ENCODE measurements at regions not wholly inside any gene's neighbourhood (a gene's known extent, or its start where the extent isn't known, plus 50 kb on each side); places are given as distances from the start of the nearest gene placed in this dataset.

GRCh38 chr2:194294156-194294555 lies 1362.9 kb upstream of the SLC39A10 start:
- Histone ChIP-seq H3K4me1 (ENCODE audit: control insufficient read depth, extremely low read depth, insufficient read depth, low read length) (no peaks in the 10 kb centered on the region), H3K79me2 (ENCODE audit: control insufficient read depth, insufficient read depth, low read length) (no peaks in the 10 kb centered on the region), H3K36me3 (ENCODE audit: control insufficient read depth in 2 of 2, extremely low read depth in 1 of 2, insufficient read depth in 2 of 2, low read length in 2 of 2) (no peaks in the 10 kb centered on the region), H3K4me3 (replicated peaks in 1 of 3; ENCODE audit: insufficient read depth in 1 of 3, low read depth in 1 of 3, low read length in 3 of 3) (no peak overlapping the region), H3K27me3 (ENCODE audit: control insufficient read depth in 2 of 2, insufficient read depth in 2 of 2, low read length in 2 of 2) (no peaks in the 10 kb centered on the region), H2AFZ (ENCODE audit: low read depth, low read length) (no peak overlapping the region), H3K9me1 (replicated peaks; ENCODE audit: control insufficient read depth, extremely low read depth, insufficient read depth, low read length) (no peaks in the 10 kb centered on the region), H3K27ac (ENCODE audit: insufficient read depth, low read depth, low read length) (no peak overlapping the region), H3K4me2 (ENCODE audit: insufficient read depth, low read length) (no peak overlapping the region), H4K20me1 (replicated peaks; ENCODE audit: control insufficient read depth, extremely low read depth, insufficient read depth, low read length) (no peaks in the 10 kb centered on the region), H3K9me3 (replicated peaks; ENCODE audit: control insufficient read depth, insufficient read depth, low read length) (no peaks in the 10 kb centered on the region), H3K9ac (replicated peaks; ENCODE audit: extremely low read depth, insufficient read depth, low read length) (no peak overlapping the region)
- BruUV-seq (replicated peaks) = no TSS peak
- no peak for FAIRE-seq
- DNase-seq (ENCODE audit: low read depth, low spot score) = no peak
- intact Hi-C loops (cut with micrococcal nuclease) = no loop called here
- CTCF ChIA-PET = no interaction called here
- POLR2A ChIA-PET = no interaction called here
- dilution Hi-C loops (cut with MboI; ENCODE audit: extremely low pct_ligation_motif_present, low sequenced_read_pairs) = no loop called here
- no peak for TF ChIP-seq POLR2AphosphoS5 (IDR thresholded peaks at IDR 0.05; ENCODE audit: insufficient read depth, low read depth, low read length)
- TF ChIP-seq CTCF (IDR thresholded peaks at IDR 0.05; ENCODE audit: extremely low read depth in 1 of 2, insufficient read depth in 1 of 2, low read depth in 1 of 2, low read length in 2 of 2) = no peak
- TF ChIP-seq, protein P1, sequence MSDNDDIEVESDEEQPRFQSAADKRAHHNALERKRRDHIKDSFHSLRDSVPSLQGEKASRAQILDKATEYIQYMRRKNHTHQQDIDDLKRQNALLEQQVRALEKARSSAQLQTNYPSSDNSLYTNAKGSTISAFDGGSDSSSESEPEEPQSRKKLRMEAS (IDR thresholded peaks at IDR 0.05; ENCODE audit: insufficient read depth, insufficient read length) = no peak
- TF ChIP-seq JUN (IDR thresholded peaks at IDR 0.05; ENCODE audit: borderline replicate concordance, insufficient read depth, insufficient read length, low read depth) = no peak
- TF ChIP-seq EZH2 (IDR thresholded peaks at IDR 0.05; ENCODE audit: borderline replicate concordance, low read depth, low read length, severe bottlenecking) = no peak
- no peak for TF ChIP-seq MYC (IDR thresholded peaks at IDR 0.05; ENCODE audit: low read depth, low read length)
- TF ChIP-seq FOS (IDR thresholded peaks at IDR 0.05; ENCODE audit: borderline replicate concordance, insufficient read depth, low read length) = no peak
- no peak for TF ChIP-seq POLR2A (IDR thresholded peaks at IDR 0.05; ENCODE audit: low read depth, low read length)
- no peak for TF ChIP-seq GATA2 (IDR thresholded peaks at IDR 0.05; ENCODE audit: insufficient read depth, insufficient read length, low read depth, low read length)

All from endothelial cell of umbilical vein (primary cell).